Peyer's patch (tissue), 4 donors: ENCODE measurements at regions not wholly inside any gene's neighbourhood (a gene's known extent, or its start where the extent isn't known, plus 50 kb on each side); places are given as distances from the start of the nearest gene placed in this dataset.
"Not testable (repeated sequence)": the region's sequence is repeated elsewhere in the genome, so short reads cannot be mapped to it uniquely, and the experiment has no call there.

Experiments used
- DNase-seq, 3 donors: peaks; one replicate each; pipeline ENCODE4 v3.0.0-alpha.2; 2017 to 2019
- H3K27ac ChIP-seq, 4 donors: fragments of 200-600 bp; sonication (generic); one replicate each; pipeline ENCODE4 v1.5.1; 2016 to 2019
- H3K27me3 ChIP-seq, 2 donors: fragments of 200-600 bp; sonication (generic); one replicate each; pipeline ENCODE4 v1.5.1; 2019
- H3K36me3 ChIP-seq, 3 donors: fragments of 200-600 bp; sonication (generic); one replicate each; pipeline ENCODE4 v1.5.1; 2016 to 2019
- H3K4me1 ChIP-seq, 4 donors: fragments of 200-600 bp; sonication (generic); one replicate each; pipeline ENCODE4 v1.5.1; 2016 to 2019
- H3K4me3 ChIP-seq, 4 donors: fragments of 200-600 bp; sonication (generic); 1 replicate in 3 of 4; 2 replicates in 1 of 4; pipeline ENCODE4 v1.5.1; 2016 to 2019; ENCODE audit warnings: mild to moderate bottlenecking in 1 of 4
- H3K9me3 ChIP-seq, 4 donors: fragments of 200-600 bp; sonication (generic); one replicate each; pipeline ENCODE4 v1.5.1; 2016 to 2019; ENCODE audit warnings: mild to moderate bottlenecking in 1 of 4
- CTCF ChIP-seq, 6 experiments: fragments of 450-650 bp in 4 of 6; fragments of 200-600 bp in 2 of 6; sonication (generic) in 1 of 6; IDR thresholded peaks; one replicate each; pipeline ENCODE4 v1.5.1; 2017 to 2019; ENCODE audit warnings: antibody characterized with exemption in 6 of 6, mild to moderate bottlenecking in 3 of 6, moderate library complexity in 1 of 6
- POLR2A ChIP-seq, 2 donors: fragments of 450-650 bp; IDR thresholded peaks; one replicate each; pipeline ENCODE4 v1.5.1; 2017; ENCODE audit warnings: antibody characterized with exemption in 2 of 2, mild to moderate bottlenecking in 2 of 2, moderate library complexity in 2 of 2

GRCh38 chr15:58361273-58361759, 70.5 kb upstream of the LIPC start:
- Histone ChIP-seq H3K27me3 (no peaks in the 10 kb centered on the region), H3K4me3 (no peak overlapping the region), H3K27ac (peak overlapping the region in 2 of 4 donors; percentile 8 to 29), H3K4me1 (no peaks in the 10 kb centered on the region), H3K9me3 (no peaks in the 10 kb centered on the region), H3K36me3 (no peaks in the 10 kb centered on the region)
- no peak for DNase-seq
- TF ChIP-seq POLR2A (IDR thresholded peaks at IDR 0.05) = no peak
- TF ChIP-seq CTCF (IDR thresholded peaks at IDR 0.05) = no peak

DNA sequence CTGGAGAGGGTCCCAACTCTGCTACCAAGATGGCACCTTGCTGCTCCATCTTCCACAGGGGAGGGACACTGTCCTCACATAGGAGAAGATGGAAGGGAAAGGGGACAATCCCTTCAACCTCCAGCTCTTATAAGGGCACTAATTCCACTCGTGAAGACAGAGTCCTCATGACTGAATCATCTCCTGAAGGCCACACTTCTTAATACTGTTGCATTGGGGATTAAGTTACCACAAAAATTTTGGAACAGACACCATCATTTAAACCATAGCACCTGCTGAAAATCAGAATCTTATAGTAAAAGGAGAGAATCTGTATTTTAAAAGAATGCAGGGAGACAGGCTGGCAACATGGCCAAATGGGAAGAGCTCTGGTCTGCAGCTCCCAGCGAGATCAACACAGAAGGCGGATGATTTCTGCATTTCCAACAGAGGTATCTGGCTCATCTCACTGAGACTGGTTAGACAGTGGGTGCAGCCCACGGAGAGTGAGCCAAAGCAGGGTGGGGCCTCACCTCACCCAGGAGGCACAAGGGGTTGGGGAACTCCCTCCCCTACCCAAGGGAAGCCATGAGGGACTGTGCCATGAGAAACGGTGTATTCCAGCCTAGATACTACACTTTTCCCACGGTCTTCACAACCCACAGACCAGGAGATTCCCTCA, 69.4 kb upstream of the LIPC start:
- TF ChIP-seq POLR2A (IDR thresholded peaks at IDR 0.05) = no peak
- TF ChIP-seq CTCF (IDR thresholded peaks at IDR 0.05) = no peak
- no peaks in the 10 kb centered on the region for H3K9me3 ChIP-seq
- H3K36me3 ChIP-seq = no peaks in the 10 kb centered on the region
- H3K27ac ChIP-seq = no peak overlapping the region
- H3K27me3 ChIP-seq = no peaks in the 10 kb centered on the region
- H3K4me1 ChIP-seq = no peaks in the 10 kb centered on the region
- no peak overlapping the region for H3K4me3 ChIP-seq
- DNase-seq = no peak

- H3K27ac ChIP-seq, H3K27me3 ChIP-seq, H3K4me3 ChIP-seq, H3K9me3 ChIP-seq, DNase-seq, H3K36me3 ChIP-seq, H3K4me1 ChIP-seq: not testable (repeated sequence)
Observed at GRCh38 chr15:58363118-58363517, 68.7 kb upstream of the LIPC start.

DNA sequence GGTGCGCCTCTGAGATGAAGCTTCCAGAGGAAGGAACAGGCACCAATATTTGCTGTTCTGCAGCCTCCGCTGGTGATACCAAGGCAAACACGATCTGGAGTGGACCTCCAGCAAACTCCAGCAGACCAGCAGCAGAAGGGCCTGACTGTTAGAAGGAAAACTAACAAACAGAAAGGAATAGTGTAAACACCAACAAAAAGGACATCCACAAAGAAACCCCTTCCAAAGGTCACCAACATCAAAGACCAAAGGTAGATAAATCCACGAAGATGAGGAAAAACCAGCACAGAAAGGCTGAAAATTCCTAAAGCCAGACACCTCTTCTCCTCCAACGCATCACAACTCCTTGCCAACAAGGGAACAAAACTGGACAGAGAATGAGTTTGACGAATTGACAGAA, 68.1 kb upstream of the LIPC start:
- H3K4me3 ChIP-seq, H3K27ac ChIP-seq, DNase-seq, H3K4me1 ChIP-seq, H3K9me3 ChIP-seq, H3K27me3 ChIP-seq, H3K36me3 ChIP-seq: not testable (repeated sequence)

- not testable (repeated sequence) for H3K4me3 ChIP-seq, H3K27me3 ChIP-seq, H3K27ac ChIP-seq, H3K36me3 ChIP-seq, H3K9me3 ChIP-seq, H3K4me1 ChIP-seq, DNase-seq
Observed at GRCh38 chr15:58365098-58365497, 66.7 kb upstream of the LIPC start.

DNA sequence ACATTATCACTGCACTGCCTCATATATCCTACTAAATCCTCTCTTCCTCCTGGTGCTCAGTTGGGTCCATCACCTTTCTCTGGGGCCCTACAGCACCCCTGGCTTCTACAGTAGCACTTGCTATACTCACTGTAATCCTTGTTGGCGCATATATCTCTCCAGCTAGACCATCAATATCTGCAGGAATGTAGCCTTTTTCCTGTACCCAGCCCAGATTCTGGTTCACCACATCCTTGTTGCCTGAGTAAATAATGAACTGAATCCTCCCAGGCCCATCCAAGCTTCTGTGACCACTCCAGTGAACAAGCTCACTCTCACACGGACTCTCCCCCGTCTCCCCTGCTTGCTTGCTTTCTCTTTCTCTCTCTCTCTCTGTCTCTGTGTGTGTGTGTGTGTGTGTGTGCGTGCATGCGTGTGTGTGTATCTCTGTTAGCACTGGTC, 62.5 kb upstream of the LIPC start:
- Histone ChIP-seq H3K27me3 (no peaks in the 10 kb centered on the region), H3K36me3 (no peaks in the 10 kb centered on the region), H3K27ac (no peak overlapping the region), H3K4me1 (no peaks in the 10 kb centered on the region), H3K4me3 (no peak overlapping the region), H3K9me3 (no peaks in the 10 kb centered on the region)
- no peak for DNase-seq
- no peak for TF ChIP-seq POLR2A (IDR thresholded peaks at IDR 0.05)
- no peak for TF ChIP-seq CTCF (IDR thresholded peaks at IDR 0.05)

- TF ChIP-seq CTCF (IDR thresholded peaks at IDR 0.05) (no peak), POLR2A (IDR thresholded peaks at IDR 0.05) (no peak)
- no peak for DNase-seq
- H3K36me3 ChIP-seq = no peaks in the 10 kb centered on the region
- no peak overlapping the region for H3K27ac ChIP-seq
- no peaks in the 10 kb centered on the region for H3K4me1 ChIP-seq
- H3K27me3 ChIP-seq = no peaks in the 10 kb centered on the region
- no peak overlapping the region for H3K4me3 ChIP-seq
- H3K9me3 ChIP-seq = no peaks in the 10 kb centered on the region
Observed at GRCh38 chr15:58369956-58370355, 61.8 kb upstream of the LIPC start.
